ENCODE measurements at regions not wholly inside any gene's neighbourhood (a gene's known extent, or its start where the extent isn't known, plus 50 kb on each side); places are given as distances from the start of the nearest gene placed in this dataset.

- 35% methylated on average over 3 of the region's 3 CpGs for WGBS (ENCODE audit: insufficient coverage, low coverage, low lambda C conversion rate, missing lambda C conversion rate)
- H3K27ac ChIP-seq, result no peak overlapping the region
- DNase-seq (no peak), ATAC-seq (no peak)
- H3K27me3 ChIP-seq, result no peaks in the 10 kb centered on the region
- no peak overlapping the region for H3K4me3 ChIP-seq
- TF ChIP-seq CTCF (IDR thresholded peaks at IDR 0.05), result no peak
- no peak for TF ChIP-seq POLR2A (IDR thresholded peaks at IDR 0.05)
- intact Hi-C loops (cut with DNase I), result no loop called here
- no peaks in the 10 kb centered on the region for H3K9me3 ChIP-seq
- no peaks in the 10 kb centered on the region for H3K36me3 ChIP-seq
- no peaks in the 10 kb centered on the region for H3K4me1 ChIP-seq
These were observed 160.2 kb downstream of the CYYR1 start for GRCh38 chr21:26412885-26413284.

GRCh38 chr21:26409735-26410134 is 163.4 kb downstream of the CYYR1 start:
- Histone ChIP-seq H3K9me3 (no peaks in the 10 kb centered on the region), H3K36me3 (no peaks in the 10 kb centered on the region), H3K27ac (no peak overlapping the region), H3K27me3 (no peaks in the 10 kb centered on the region), H3K4me1 (no peaks in the 10 kb centered on the region), H3K4me3 (no peak overlapping the region)
- intact Hi-C loops (cut with DNase I), result no loop called here
- no peak for TF ChIP-seq POLR2A (IDR thresholded peaks at IDR 0.05)
- TF ChIP-seq CTCF (IDR thresholded peaks at IDR 0.05), result no peak
- DNase-seq (no peak), ATAC-seq (no peak)
- 55% methylated on average over 4 of the region's 4 CpGs for WGBS (ENCODE audit: insufficient coverage, low coverage, low lambda C conversion rate, missing lambda C conversion rate)

GRCh38 chr21:26408511-26408910 is 164.6 kb downstream of the CYYR1 start:
- DNase-seq, result no peak
- TF ChIP-seq POLR2A (IDR thresholded peaks at IDR 0.05) (no peak), CTCF (IDR thresholded peaks at IDR 0.05) (no peak)
- Histone ChIP-seq H3K9me3 (no peaks in the 10 kb centered on the region), H3K27ac (no peak overlapping the region), H3K27me3 (no peaks in the 10 kb centered on the region), H3K4me1 (no peaks in the 10 kb centered on the region), H3K4me3 (no peak overlapping the region), H3K36me3 (no peaks in the 10 kb centered on the region)
- no peak for ATAC-seq
- intact Hi-C loops (cut with DNase I), result no loop called here

- no peaks in the 10 kb centered on the region for H3K36me3 ChIP-seq
- H3K9me3 ChIP-seq, result no peaks in the 10 kb centered on the region
- TF ChIP-seq CTCF (IDR thresholded peaks at IDR 0.05) (no peak), POLR2A (IDR thresholded peaks at IDR 0.05) (no peak)
- WGBS (ENCODE audit: insufficient coverage, low coverage, low lambda C conversion rate, missing lambda C conversion rate), result 17% methylated on average over 1 of the region's 1 CpG
- no peak for ATAC-seq
- no peaks in the 10 kb centered on the region for H3K27me3 ChIP-seq
- H3K4me3 ChIP-seq, result no peak overlapping the region
- H3K27ac ChIP-seq, result no peak overlapping the region
- no peaks in the 10 kb centered on the region for H3K4me1 ChIP-seq
- no peak for DNase-seq
- intact Hi-C loops (cut with DNase I), result no loop called here
These were observed 166.6 kb downstream of the CYYR1 start for GRCh38 chr21:26406526-26406925.

- no peaks in the 10 kb centered on the region for H3K9me3 ChIP-seq
- H3K4me3 ChIP-seq, result no peak overlapping the region
- no peaks in the 10 kb centered on the region for H3K4me1 ChIP-seq
- WGBS (ENCODE audit: insufficient coverage, low coverage, low lambda C conversion rate, missing lambda C conversion rate), result 40% methylated on average over 6 of the region's 9 CpGs
- no peaks in the 10 kb centered on the region for H3K36me3 ChIP-seq
- ATAC-seq, result peak in 1 of 4 donors; percentile 26
- no peak for DNase-seq
- TF ChIP-seq POLR2A (IDR thresholded peaks at IDR 0.05), result no peak
- TF ChIP-seq CTCF (IDR thresholded peaks at IDR 0.05), result no peak
- H3K27ac ChIP-seq, result no peak overlapping the region
- no peaks in the 10 kb centered on the region for H3K27me3 ChIP-seq
- intact Hi-C loops (cut with DNase I), result no loop called here
These were observed 167.2 kb downstream of the CYYR1 start for GRCh38 chr21:26405735-26406361.

All from right lobe of liver (tissue), 6 donors.